HG02642 (cell line): ENCODE measurements at regions not wholly inside any gene's neighbourhood (a gene's known extent, or its start where the extent isn't known, plus 50 kb on each side); places are given as distances from the start of the nearest gene placed in this dataset.

ENCODE experiments used
- ATAC-seq: cut with Tn5 transposase; IDR thresholded peaks from one replicate; pipeline ENCODE4 v1.9.1; 2021; ENCODE audit warnings: mild to moderate bottlenecking; ENCODE audit not compliant: unreplicated experiment, poor library complexity

DNA sequence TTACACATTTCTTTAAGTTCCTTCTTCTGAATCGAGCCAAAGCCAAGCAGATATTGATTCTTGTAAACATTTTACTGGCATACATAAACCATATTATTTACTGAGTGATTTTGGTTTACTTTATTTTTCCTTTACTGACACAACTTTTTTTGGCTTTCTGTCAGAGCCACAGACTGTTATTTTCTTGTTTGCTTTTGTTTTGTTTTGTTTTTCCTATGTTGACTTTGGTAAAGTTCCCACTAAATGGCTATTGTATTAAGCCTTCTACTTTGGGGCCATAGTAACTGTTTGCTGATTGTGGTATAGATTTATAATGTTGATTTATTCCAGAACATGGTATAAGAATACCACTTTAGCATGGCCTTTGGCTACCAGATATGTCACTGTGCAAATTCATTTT is 419.4 kb downstream of the DCDC2C start:
- no peak for ATAC-seq

DNA sequence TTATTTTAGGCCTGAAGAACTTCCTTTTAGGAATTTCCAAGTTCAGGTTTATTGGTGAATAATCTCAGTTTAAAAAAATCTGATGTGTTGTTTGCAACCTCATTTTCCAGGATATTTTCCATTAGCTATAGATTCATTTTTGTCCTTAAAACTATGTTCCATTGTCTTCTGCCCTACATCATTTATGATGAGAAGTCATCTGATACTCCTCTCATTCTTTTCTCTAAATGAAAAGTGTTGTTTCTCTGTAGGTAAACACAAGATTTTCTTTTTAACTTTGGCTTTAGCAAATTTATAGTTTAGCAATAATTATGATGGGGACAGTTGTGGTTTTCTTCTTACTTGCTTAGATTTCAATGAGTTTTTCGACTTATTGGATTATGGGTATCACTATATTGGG is 427.3 kb downstream of the DCDC2C start:
- ATAC-seq = no peak

DNA sequence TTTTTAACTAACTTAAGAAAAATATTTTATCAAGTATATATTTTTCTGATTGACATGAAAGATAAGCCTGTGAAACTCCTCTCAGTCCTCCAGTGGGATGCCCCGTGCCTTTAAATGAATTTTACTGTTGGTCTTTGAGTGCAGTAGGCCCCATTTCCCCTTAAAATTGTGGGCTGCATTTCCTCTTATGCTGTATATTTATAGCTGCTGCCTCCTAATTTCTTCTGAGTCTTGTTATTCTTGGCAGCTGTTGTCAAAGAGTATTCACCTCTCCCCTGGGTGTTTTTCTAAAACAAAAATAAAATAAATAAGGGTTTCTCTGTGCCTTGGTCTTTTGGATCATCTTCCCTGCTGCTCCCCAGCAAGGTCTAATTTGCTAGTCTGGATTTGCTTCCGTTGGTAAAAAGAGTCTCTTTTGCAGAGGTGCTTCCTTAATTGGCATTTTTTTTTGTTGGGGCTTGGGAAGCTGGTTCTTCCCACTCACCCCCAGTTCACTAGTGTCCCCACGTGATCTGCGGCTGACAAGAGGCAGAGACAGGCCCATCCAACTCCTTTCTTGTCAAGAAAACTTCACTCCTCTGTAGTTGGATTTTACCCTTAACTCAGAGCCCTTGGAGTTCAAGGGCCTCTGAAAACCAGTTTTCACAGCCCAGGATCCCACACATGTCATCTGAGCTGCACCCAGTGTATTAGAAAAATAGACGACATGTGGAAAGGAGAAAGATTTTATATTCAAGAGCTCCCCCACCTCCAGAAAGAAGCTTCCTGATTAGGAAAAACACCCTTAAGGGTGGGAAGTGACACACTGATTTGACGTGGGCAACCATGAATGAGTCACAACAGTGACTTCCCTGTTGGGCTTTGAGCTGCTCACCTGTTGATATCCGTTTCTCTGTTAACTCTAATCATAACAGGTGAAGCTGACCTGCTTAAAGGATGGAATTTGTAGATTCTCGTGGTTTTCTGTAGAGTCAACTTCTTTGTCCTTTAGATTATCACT is 431.5 kb downstream of the DCDC2C start:
- no peak for ATAC-seq

DNA sequence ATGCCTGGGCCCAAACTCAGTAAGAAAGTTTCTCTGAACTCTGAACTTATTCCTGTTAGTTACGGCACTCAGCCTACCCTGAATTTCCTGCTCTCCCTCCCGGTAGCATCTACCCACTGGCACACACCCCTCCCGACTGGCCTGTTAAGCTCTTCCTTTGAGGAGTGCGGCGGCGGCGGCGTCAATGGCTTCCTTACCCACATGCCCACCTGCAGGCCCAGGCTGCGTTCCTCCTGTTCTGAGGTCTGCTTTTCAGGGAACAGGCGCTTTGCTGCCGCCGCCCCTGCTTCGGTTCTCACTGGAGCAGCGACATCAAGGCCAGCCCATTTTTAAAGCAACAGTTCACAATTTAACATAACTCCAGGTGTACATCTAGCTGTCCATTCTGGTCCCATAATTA is 432.4 kb downstream of the DCDC2C start:
- no peak for ATAC-seq

DNA sequence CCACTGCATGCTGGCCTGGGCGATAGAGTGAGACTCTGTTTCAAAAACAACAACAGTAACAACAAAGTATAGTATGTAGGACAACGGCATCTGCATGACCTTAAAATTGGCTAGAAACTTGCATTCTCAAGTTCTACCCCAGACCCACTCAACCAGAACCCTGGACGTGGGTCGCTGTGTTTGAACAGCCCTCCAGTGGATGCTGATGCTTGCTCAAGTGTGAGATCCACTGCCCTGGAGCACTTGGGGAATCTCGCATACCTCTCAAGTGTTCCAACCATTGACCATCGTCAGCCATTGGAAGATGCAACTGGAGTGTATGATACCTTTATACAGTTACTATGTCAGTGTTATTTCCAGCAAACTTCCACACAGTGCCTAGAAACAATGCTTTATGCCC is 435.9 kb downstream of the DCDC2C start:
- ATAC-seq = no peak

DNA sequence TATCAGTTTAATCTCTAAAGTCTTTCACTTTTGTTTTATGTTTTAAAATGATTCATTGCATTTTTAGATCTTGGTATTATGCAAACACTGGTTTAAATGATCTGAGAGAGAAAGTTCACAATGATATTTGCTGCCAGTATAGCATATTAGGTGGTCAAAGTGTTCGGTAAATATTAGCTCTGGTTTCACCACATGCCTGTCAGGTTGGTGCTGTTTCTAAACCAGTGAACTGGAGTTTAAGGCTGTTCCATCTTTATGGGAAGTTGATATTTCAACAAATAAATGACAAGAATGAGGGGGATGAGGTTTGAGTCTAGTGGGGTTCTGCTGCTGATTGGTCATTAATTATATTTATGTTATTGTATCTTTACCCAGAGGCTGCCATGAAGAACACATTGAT is 436.4 kb downstream of the DCDC2C start:
- ATAC-seq = no peak

DNA sequence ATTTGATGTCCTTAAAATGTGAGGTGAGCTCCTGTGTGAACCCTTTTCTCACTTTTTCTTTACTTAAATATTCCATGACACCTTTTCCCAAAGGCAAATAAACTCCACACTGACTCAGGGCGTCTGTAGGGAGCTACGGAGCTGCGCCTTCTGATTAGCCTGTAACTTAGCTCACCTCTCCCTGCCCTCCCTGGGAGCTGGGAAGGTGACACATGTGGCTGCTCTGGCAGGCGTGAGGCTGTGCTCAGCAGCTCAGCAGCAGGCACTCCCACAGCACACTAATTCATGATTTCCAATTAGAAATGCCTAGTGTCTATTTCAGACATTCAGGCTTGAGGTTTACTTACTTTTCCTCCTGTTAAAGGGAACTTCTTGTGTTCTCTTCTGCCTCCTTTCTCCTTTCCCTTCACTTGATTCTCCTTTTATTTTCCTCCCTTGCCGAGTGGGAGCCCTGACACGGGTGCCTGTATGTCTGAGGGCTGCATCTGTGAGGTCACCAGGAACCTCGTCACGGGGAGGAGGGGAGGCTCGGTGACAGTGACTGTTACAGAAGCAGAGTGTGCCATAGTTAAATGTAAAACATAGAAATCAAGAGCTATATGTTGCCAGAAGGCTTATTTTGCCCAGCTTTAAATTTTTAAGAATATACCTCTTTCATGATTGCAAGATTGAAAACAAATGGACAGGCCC is 437.1 kb downstream of the DCDC2C start:
- no peak for ATAC-seq

DNA sequence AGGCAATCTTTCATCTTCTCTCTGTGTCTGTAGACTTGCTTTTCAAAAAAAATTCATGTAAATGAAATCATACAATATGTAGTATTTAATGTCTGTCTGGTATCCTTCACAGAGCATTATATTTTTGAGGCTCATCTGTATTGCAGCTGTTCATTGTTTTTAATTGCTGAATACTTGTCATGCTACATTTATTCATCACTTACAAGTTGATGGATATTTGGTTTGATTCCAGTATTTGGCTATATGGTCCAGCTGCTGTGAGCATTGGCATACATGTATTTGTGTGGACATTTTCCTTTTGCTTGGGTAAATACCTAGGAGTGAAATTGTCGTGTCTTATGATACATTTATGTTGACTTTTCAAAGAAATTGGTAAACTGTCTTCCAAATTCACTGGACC is 441.4 kb downstream of the DCDC2C start:
- no peak for ATAC-seq

DNA sequence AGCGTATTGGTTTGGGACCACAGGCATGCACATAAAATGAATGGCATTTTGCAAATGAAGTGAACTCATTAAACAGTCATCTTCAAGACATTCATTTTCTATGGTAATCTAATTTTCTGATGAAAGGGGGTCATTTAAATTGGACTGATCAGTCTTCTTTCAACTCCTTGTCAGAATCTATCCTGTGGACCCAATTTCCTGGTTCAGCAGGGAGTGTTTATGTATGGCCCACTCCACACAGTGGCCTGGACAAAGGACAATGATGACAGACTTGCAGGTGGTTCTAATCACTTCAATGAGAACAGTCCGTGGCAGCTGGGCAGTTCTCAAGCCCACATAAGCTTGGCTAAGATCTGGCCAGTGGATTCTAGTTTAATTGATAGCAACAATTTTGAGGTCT is 448.1 kb downstream of the DCDC2C start:
- ATAC-seq = no peak

DNA sequence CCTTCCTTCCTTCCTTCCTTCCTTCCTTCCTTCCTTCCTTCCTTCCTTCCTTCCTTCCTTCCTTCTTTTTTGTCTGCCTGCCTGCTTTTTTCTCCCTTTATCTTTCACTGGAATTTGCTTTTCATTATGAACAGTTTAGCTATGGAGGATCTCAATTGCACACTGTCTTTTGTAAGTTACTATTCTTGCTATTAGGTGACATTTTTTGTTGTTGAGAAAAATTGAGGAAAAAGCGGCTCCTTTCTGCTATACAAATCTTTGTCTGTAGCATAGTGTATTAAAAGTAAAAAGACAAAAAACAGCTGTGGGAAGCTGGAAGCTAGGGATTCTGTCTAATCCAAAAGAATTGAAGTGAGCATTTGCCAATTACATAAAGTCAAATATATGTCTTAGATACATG is 448.7 kb downstream of the DCDC2C start:
- no peak for ATAC-seq

DNA sequence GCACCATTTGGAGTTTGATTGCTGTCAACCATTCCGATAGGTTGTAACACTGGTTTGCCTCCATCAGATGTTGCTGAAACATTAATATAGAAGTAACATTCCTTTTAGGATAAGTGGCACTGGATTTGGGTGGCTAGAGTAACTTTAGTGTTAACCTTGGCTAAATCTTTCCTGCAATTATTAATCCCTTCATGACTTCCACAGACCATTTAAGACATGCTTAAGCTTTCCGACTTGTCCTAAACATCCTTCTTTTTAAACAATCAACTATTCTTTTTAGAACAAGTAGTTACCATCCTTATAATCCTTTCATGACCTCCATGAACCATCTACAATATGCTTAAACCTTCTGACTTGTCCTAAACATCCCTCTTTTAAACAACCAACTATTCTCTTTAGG is 465.5 kb downstream of the DCDC2C start:
- ATAC-seq = no peak

DNA sequence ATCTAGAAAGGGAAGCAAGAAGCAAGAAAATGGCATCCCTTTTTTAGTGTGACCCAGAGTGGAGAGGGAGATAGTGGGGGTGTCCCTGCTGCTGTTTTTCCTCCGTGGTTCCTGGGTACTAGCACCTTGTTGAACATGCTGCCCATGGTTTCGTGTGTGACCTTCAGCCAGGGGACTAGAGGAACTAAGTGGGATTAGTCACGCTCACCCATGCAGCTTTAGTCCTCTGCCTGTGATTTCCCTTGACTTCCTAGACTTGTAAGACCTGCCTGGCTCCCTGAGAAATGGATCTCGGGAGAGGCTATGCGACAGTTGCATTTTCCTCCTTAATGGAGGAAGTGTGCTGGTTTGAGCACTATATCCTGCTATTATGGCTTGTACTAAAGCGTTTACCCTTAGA is 471.4 kb downstream of the DCDC2C start:
- ATAC-seq = no peak

DNA sequence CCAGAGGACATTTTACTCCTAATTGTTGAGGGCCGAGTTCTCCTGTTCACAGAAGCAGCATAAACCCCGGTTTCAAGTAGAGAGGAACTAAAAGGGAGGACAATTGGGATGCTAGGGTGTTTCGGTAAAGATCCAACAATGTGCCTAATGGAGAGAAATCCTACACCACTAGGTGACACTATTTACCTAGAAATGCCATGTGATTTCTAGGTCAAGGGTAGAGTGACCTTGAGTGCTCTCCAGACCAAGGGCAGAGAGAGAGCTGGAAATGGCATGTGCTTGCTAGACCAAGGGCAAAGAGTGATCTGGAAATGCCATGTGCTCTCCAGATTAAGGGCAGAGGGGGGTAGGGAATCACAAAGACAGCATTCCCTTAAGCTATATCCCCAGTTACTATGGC is 472.0 kb downstream of the DCDC2C start:
- ATAC-seq = no peak

DNA sequence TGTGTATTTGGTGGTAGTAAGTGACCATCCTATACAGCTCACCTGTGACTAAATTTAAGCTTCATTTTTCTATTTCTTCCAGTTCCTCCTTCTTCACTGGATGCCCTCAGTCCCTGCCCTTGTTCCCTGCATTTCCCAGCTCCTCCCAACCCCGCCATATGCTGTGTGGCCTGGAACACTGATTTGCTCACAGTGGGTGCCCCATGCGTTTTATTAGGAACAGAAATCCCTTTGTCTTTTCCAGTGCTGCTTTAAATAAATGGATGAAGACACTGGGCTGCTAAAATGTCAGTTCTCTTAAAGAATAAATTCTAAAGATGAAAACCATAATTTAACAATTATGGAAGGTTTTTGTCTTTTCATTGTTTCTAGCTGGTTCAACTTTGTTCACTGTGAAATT is 477.3 kb downstream of the DCDC2C start:
- ATAC-seq = no peak

DNA sequence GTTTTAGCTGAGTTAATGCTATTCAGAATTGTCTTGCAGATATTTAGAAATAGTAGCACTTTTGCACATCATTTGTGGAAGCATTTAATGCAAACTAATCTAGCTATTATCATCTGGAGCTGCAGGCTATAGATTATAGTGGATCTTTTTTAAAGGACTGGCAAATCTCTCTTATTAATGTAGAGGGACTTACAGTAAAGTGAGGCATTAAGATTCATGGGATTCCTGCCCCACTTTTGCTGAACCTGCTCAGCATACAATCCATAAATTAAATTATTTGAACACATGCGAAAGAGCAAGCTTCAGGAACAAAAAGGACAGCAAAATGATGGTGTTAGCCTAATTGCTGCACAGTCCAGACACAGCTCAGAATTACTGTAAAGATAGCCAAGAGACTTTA is 477.7 kb downstream of the DCDC2C start:
- ATAC-seq = no peak

DNA sequence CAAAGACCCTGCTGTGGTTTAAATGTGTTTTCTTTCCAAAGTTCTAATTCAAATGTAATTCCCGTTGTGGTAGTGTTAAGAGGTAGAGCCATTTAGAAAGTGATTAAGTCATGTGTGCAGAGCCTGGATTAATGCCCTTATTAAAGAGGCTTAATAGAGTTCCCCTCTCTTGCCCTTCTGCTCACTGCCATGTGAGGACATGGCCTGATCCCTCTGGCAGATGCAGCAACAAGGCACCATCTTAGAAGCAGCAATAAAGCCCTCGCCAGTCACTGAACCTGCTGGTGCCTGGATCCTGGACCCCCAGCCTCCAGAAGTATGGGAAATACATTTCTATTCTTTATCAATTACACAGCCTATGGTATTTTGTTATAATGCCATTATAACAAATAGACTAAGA is 485.2 kb downstream of the DCDC2C start:
- no peak for ATAC-seq

DNA sequence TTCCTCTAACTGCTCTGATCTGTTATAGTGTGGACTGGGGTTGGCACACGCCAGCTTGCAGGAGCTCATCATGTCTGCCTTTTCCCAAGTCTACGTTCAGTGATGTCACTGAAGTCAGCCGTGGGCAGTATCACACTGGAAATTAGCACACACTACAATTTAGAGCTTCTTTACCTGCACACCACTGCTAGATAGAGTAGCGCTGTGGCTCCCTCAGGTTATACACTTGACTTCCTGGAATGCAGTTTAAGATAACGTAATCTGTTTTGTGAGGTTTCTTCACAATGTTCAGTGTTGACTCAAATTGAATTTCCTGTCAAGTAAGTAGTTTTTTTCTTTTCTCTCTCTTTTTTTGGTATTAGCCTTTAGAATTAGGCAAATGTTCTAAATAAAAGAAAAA is 487.2 kb downstream of the DCDC2C start:
- no peak for ATAC-seq

DNA sequence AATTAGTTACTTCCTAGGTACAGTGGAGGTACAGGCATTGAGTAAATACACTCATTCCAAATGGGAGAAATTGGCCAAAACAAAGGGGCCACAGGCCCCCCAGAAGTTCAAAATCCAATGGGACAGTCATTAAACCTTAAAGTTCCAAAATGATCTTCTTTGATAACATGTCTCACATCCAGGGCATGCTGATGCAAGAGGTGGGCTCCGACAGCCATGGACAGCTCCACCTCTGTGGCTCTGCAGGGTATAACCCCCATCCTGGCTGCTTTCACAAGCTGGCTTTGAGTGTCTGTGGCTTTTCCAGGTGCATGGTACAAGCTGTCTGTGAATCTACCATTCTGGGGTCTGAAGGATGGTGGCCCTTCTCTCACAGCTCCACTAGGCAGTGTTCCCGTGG is 488.7 kb downstream of the DCDC2C start:
- ATAC-seq = no peak

DNA sequence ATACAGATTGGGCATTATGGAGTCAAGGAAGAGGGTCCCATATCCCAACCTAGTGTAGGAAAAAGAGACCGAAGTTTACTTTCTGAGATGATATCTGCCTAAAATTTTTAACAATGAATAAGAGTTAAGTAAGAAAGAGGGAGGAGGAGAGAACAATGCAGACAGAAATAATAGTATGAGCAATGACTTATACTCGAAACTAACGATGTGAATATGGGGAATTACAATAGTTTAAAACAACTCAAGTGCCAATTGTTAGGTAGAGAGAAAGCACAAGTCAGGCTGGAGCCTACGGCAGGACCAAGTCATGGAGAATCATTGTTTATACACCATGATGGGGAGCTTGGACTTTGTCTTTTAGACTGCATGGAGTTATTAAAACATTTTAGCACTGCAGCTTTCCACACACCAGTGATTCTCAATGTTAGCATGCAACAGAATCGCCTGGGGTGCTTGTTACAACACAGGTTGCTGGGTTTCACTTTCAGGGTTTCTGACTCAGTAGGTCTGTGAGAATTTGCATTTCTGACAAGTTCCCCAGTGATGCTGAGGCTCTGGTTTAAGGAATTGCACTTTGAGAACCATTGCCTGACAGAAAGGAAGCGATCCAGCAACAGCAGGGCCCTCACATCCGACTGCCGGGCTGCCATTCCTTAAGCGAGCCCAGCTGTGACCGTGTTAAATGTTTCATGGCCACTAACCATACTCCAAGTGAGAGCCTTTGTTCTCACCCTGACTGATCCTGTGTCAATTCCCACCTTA is 511.2 kb downstream of the DCDC2C start:
- ATAC-seq = no peak

DNA sequence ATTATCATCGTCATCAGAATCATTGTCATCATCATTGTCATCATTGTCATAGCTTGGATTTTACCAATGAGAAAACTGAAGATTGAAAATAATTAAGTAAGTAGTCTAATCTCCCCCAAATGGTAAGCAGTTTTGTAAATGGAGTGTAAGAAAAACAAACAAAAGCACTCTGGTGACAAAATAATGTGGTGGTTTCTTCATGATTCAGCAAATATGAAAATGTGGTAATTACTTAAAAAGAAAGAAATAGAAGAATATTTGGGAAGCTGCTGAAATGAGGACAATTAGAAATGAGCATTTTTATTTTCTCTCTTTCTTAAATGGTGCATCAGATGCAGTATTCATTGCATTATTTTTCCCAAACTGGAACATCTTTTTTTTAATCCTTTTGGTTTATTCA is 514.4 kb downstream of the DCDC2C start:
- no peak for ATAC-seq

DNA sequence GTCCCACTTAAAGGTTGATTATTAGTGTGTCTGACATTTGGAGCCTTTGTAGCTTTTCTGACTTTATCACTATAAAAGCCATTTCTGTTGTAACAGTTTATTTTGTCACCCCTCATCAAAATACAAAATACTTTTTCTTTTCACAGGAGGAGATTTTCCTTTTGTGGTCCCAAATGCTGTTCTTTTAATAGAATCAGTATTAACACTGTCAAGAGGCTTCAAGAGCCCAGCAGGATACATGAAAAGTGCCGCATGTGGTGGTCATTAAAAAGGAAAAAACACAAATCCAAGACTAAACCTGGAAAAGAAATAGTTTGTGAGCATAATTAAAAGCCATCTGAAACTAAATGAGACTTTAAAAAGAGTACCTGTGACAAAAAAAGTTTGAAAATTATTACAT is 515.7 kb downstream of the DCDC2C start:
- ATAC-seq = no peak
